KMS-11 (cell line): ENCODE measurements at regions not wholly inside any gene's neighbourhood (a gene's known extent, or its start where the extent isn't known, plus 50 kb on each side); places are given as distances from the start of the nearest gene placed in this dataset.

Source experiments
- H2AFZ ChIP-seq: fragments of 200-600 bp; sonication (generic); 2 replicates; pipeline ENCODE4 v1.6.1; 2016; ENCODE audit warnings: antibody characterized with exemption, mixed run types, low read depth
- H3K27ac ChIP-seq: fragments of 200-600 bp; sonication (generic); 2 replicates; pipeline ENCODE4 v1.6.1; 2016; ENCODE audit warnings: mild to moderate bottlenecking, mixed run types
- H3K27me3 ChIP-seq: fragments of 200-600 bp; sonication (generic); 2 replicates; pipeline ENCODE4 v1.6.1; 2017; ENCODE audit warnings: mild to moderate bottlenecking, low read depth, mixed run types, moderate library complexity; ENCODE audit not compliant: insufficient read depth
- H3K36me3 ChIP-seq: fragments of 200-600 bp; sonication (generic); 2 replicates; pipeline ENCODE4 v1.6.1; 2017; ENCODE audit warnings: mild to moderate bottlenecking, mixed run types; ENCODE audit not compliant: insufficient read depth
- H3K4me1 ChIP-seq: fragments of 200-600 bp; sonication (generic); 2 replicates; pipeline ENCODE4 v1.6.1; 2016; ENCODE audit warnings: mild to moderate bottlenecking, low read depth, mixed run types; ENCODE audit not compliant: poor library complexity, severe bottlenecking
- H3K4me2 ChIP-seq: fragments of 200-600 bp; sonication (generic); 2 replicates; pipeline ENCODE4 v1.7.0; 2016; ENCODE audit warnings: mild to moderate bottlenecking, mixed run types
- H3K4me3 ChIP-seq: fragments of 200-600 bp; sonication (generic); IDR thresholded peaks from 2 replicates; pipeline ENCODE4 v1.6.1; 2017; ENCODE audit warnings: low read depth, low read length, mixed read lengths; ENCODE audit not compliant: insufficient read depth
- H3K79me2 ChIP-seq: fragments of 200-600 bp; sonication (generic); 2 replicates; pipeline ENCODE4 v1.6.1; 2016; ENCODE audit warnings: low read depth, mixed run types; ENCODE audit not compliant: insufficient read depth
- H3K9ac ChIP-seq: fragments of 200-600 bp; sonication (generic); 2 replicates; pipeline ENCODE4 v1.6.1; 2016; ENCODE audit warnings: mild to moderate bottlenecking, mixed run types
- H4K20me1 ChIP-seq: fragments of 200-600 bp; sonication (generic); 2 replicates; pipeline ENCODE4 v1.6.1; 2016; ENCODE audit warnings: mild to moderate bottlenecking, mixed run types; ENCODE audit not compliant: insufficient read depth
- CTCF ChIP-seq: fragments of 200-600 bp; sonication (generic); conservative IDR thresholded peaks from 2 replicates; pipeline ENCODE4 v1.6.1; 2017; ENCODE audit warnings: low read depth, mild to moderate bottlenecking, antibody characterized with exemption, low read length, moderate library complexity, mixed read lengths

- H3K4me1 ChIP-seq = no peaks in the 10 kb centered on the region
- H3K36me3 ChIP-seq = no peaks in the 10 kb centered on the region
- no peaks in the 10 kb centered on the region for H3K27me3 ChIP-seq
- no peak overlapping the region for H2AFZ ChIP-seq
- no peak overlapping the region for H3K27ac ChIP-seq
- H4K20me1 ChIP-seq = no peaks in the 10 kb centered on the region
- no peak for TF ChIP-seq CTCF
- no peak overlapping the region for H3K4me2 ChIP-seq
- H3K4me3 ChIP-seq = no peak overlapping the region
- no peaks in the 10 kb centered on the region for H3K79me2 ChIP-seq
- no peak overlapping the region for H3K9ac ChIP-seq
These were observed 118.9 kb upstream of the SYT6 start for GRCh38 chr1:114272593-114272992.

GRCh38 chr1:114270718-114271117 is 117.0 kb upstream of the SYT6 start:
- TF ChIP-seq CTCF = no peak
- Histone ChIP-seq H3K36me3 (no peaks in the 10 kb centered on the region), H3K4me1 (no peaks in the 10 kb centered on the region), H3K79me2 (no peaks in the 10 kb centered on the region), H2AFZ (no peak overlapping the region), H3K27ac (no peak overlapping the region), H3K27me3 (no peaks in the 10 kb centered on the region), H4K20me1 (no peaks in the 10 kb centered on the region), H3K4me3 (no peak overlapping the region), H3K9ac (no peak overlapping the region), H3K4me2 (no peak overlapping the region)

- H3K4me3 ChIP-seq = no peak overlapping the region
- H3K27me3 ChIP-seq = no peaks in the 10 kb centered on the region
- TF ChIP-seq CTCF = no peak
- H3K27ac ChIP-seq = no peak overlapping the region
- H3K79me2 ChIP-seq = no peaks in the 10 kb centered on the region
- no peak overlapping the region for H3K9ac ChIP-seq
- no peaks in the 10 kb centered on the region for H3K4me1 ChIP-seq
- no peak overlapping the region for H3K4me2 ChIP-seq
- H3K36me3 ChIP-seq = no peaks in the 10 kb centered on the region
- H2AFZ ChIP-seq = no peak overlapping the region
- no peaks in the 10 kb centered on the region for H4K20me1 ChIP-seq
These were observed 116.6 kb upstream of the SYT6 start for GRCh38 chr1:114270282-114270681.

- Histone ChIP-seq H3K79me2 (no peaks in the 10 kb centered on the region), H3K4me2 (no peak overlapping the region), H3K36me3 (no peaks in the 10 kb centered on the region), H3K9ac (no peak overlapping the region), H3K27me3 (no peaks in the 10 kb centered on the region), H3K4me3 (no peak overlapping the region), H2AFZ (no peak overlapping the region), H3K4me1 (no peaks in the 10 kb centered on the region), H4K20me1 (no peaks in the 10 kb centered on the region), H3K27ac (no peak overlapping the region)
- TF ChIP-seq CTCF = no peak
These were observed 115.9 kb upstream of the SYT6 start for GRCh38 chr1:114269539-114269938.
